SU-DHL-6 (cell line): ENCODE measurements at regions not wholly inside any gene's neighbourhood (a gene's known extent, or its start where the extent isn't known, plus 50 kb on each side); places are given as distances from the start of the nearest gene placed in this dataset.

ENCODE experiments used
- H2AFZ ChIP-seq: fragments of 200-600 bp; sonication (generic); 2 replicates; pipeline ENCODE4 v1.6.1; 2014; ENCODE audit warnings: low read depth, mild to moderate bottlenecking, moderate library complexity, mixed read lengths, antibody characterized with exemption, low read length; ENCODE audit not compliant: severe bottlenecking
- H3F3A ChIP-seq: fragments of 200-600 bp; shearing (Covaris generic); 2 replicates; pipeline ENCODE4 v1.6.0; 2016; ENCODE audit warnings: antibody characterized with exemption, mild to moderate bottlenecking; ENCODE audit not compliant: insufficient read depth
- H3K27ac ChIP-seq: fragments of 200-600 bp; sonication (generic); 2 replicates; pipeline ENCODE4 v1.5.1; 2016; ENCODE audit warnings: low read depth, mild to moderate bottlenecking, low read length, moderate library complexity, mixed read lengths
- H3K27me3 ChIP-seq: fragments of 200-600 bp; sonication (generic), shearing (Covaris generic); 2 replicates; pipeline ENCODE4 v1.6.0; 2014; ENCODE audit warnings: mild to moderate bottlenecking, low read length
- H3K36me3 ChIP-seq: fragments of 200-600 bp; sonication (generic); 2 replicates; pipeline ENCODE4 v1.6.1; 2014; ENCODE audit warnings: mild to moderate bottlenecking, low read length, mixed read lengths
- H3K4me2 ChIP-seq: fragments of 300-600, 200-600 bp; shearing (Covaris generic), sonication (generic); 2 replicates; pipeline ENCODE4 v1.6.0; 2014; ENCODE audit warnings: low read length, low read depth, mild to moderate bottlenecking; ENCODE audit not compliant: poor library complexity, severe bottlenecking
- H3K4me3 ChIP-seq: fragments of 200-600 bp; sonication (generic); 2 replicates; pipeline ENCODE4 v1.5.1; 2014; ENCODE audit warnings: antibody characterized with exemption, low read length, mild to moderate bottlenecking, mixed read lengths; ENCODE audit not compliant: insufficient read depth, poor library complexity, severe bottlenecking
- H3K79me2 ChIP-seq: fragments of 200-600 bp; sonication (generic); 2 replicates; pipeline ENCODE4 v1.6.1; 2014; ENCODE audit warnings: mild to moderate bottlenecking, low read length, moderate library complexity; ENCODE audit not compliant: insufficient read depth
- H3K9ac ChIP-seq: fragments of 200-600 bp; sonication (generic); 2 replicates; pipeline ENCODE4 v1.7.0; 2014; ENCODE audit warnings: mild to moderate bottlenecking, low read length
- H3K9me2 ChIP-seq: fragments of 200-600 bp; sonication (generic); replicated peaks from 2 replicates; pipeline ENCODE4 v1.6.1; 2014; ENCODE audit warnings: low read length; ENCODE audit not compliant: insufficient read depth
- H3K9me3 ChIP-seq: fragments of 200-600 bp; sonication (generic); 2 replicates; pipeline ENCODE4 v1.6.1; 2014; ENCODE audit warnings: low read length, mixed read lengths; ENCODE audit not compliant: insufficient read depth
- H4K20me1 ChIP-seq: fragments of 200-600 bp; sonication (generic); 2 replicates; pipeline ENCODE4 v1.6.1; 2014; ENCODE audit warnings: low read depth, mild to moderate bottlenecking, antibody characterized with exemption, low read length, moderate library complexity, mixed read lengths
- CTCF ChIP-seq: fragments of 200-600 bp; sonication (generic); IDR thresholded peaks from one replicate; pipeline ENCODE4 v1.5.1; 2017; ENCODE audit warnings: antibody characterized with exemption, mild to moderate bottlenecking, low read length, moderate library complexity; ENCODE audit not compliant: insufficient read depth, poor library complexity, severe bottlenecking
- EZH2phosphoT487 ChIP-seq: fragments of 200-600 bp; sonication (generic), shearing (Covaris generic); conservative IDR thresholded peaks from 2 replicates; pipeline ENCODE4 v1.6.1; 2018; ENCODE audit warnings: mild to moderate bottlenecking, antibody characterized with exemption, low read length, moderate library complexity, mixed read lengths

- no peak overlapping the region for H3K4me3 ChIP-seq
These were observed 137.6 kb upstream of the RNPC3 start for GRCh38 chr1:103387898-103388297.

GRCh38 chr1:103373991-103374390 lies 151.5 kb upstream of the RNPC3 start:
- Histone ChIP-seq H3K9me3 (no peaks in the 10 kb centered on the region), H3F3A (no peaks in the 10 kb centered on the region), H3K9me2 (no peaks in the 10 kb centered on the region), H3K4me2 (no peak overlapping the region), H3K4me3 (no peak overlapping the region), H3K27ac (no peak overlapping the region), H2AFZ (no peak overlapping the region), H3K9ac (no peak overlapping the region), H3K79me2 (no peaks in the 10 kb centered on the region), H3K27me3 (no peaks in the 10 kb centered on the region), H4K20me1 (no peaks in the 10 kb centered on the region), H3K36me3 (no peaks in the 10 kb centered on the region)
- TF ChIP-seq EZH2phosphoT487 (no peak), CTCF (no peak)

More at GRCh38 chr1:103387898-103388297, 137.6 kb upstream of the RNPC3 start:
- Histone ChIP-seq H2AFZ (no peak overlapping the region), H3K9ac (no peak overlapping the region), H3K36me3 (no peaks in the 10 kb centered on the region), H3K27ac (no peak overlapping the region), H3K79me2 (no peaks in the 10 kb centered on the region), H3K9me3 (no peaks in the 10 kb centered on the region), H3F3A (no peaks in the 10 kb centered on the region), H3K9me2 (no peaks in the 10 kb centered on the region), H3K4me2 (no peak overlapping the region), H3K27me3 (no peaks in the 10 kb centered on the region), H4K20me1 (no peaks in the 10 kb centered on the region)
- TF ChIP-seq CTCF: no peak

GRCh38 chr1:103372866-103373265 lies 152.6 kb upstream of the RNPC3 start:
- Histone ChIP-seq H2AFZ (no peak overlapping the region), H3K4me3 (no peak overlapping the region), H3K79me2 (no peaks in the 10 kb centered on the region), H3K4me2 (no peak overlapping the region), H3K27ac (no peak overlapping the region), H4K20me1 (no peaks in the 10 kb centered on the region), H3F3A (no peaks in the 10 kb centered on the region), H3K36me3 (no peaks in the 10 kb centered on the region), H3K9me2 (no peaks in the 10 kb centered on the region), H3K9me3 (no peaks in the 10 kb centered on the region), H3K27me3 (no peaks in the 10 kb centered on the region), H3K9ac (no peak overlapping the region)
- no peak for TF ChIP-seq CTCF
- no peak for TF ChIP-seq EZH2phosphoT487

GRCh38 chr1:103371234-103371633 lies 154.3 kb upstream of the RNPC3 start:
- H3K27ac ChIP-seq: no peak overlapping the region

More at GRCh38 chr1:103371234-103371633, 154.3 kb upstream of the RNPC3 start:
- H3K36me3 ChIP-seq: no peaks in the 10 kb centered on the region
- H4K20me1 ChIP-seq: no peaks in the 10 kb centered on the region
- no peaks in the 10 kb centered on the region for H3F3A ChIP-seq
- H3K4me3 ChIP-seq: no peak overlapping the region
- no peak for TF ChIP-seq EZH2phosphoT487
- no peak overlapping the region for H3K4me2 ChIP-seq
- no peaks in the 10 kb centered on the region for H3K9me2 ChIP-seq
- no peaks in the 10 kb centered on the region for H3K27me3 ChIP-seq
- no peak overlapping the region for H2AFZ ChIP-seq
- H3K9ac ChIP-seq: no peak overlapping the region
- H3K9me3 ChIP-seq: no peaks in the 10 kb centered on the region
- no peaks in the 10 kb centered on the region for H3K79me2 ChIP-seq
